NB4 (cell line): ENCODE measurements at regions not wholly inside any gene's neighbourhood (a gene's known extent, or its start where the extent isn't known, plus 50 kb on each side); places are given as distances from the start of the nearest gene placed in this dataset.

Experiments used
- DNase-seq: peaks from one replicate; pipeline ENCODE4 v3.0.0; 2010; ENCODE audit warnings: low read depth
- H3K4me3 ChIP-seq: one replicate; pipeline ENCODE4 v1.5.1; 2011; ENCODE audit warnings: mild to moderate bottlenecking, low read depth, low read length, moderate library complexity
- CTCF ChIP-seq: IDR thresholded peaks from one replicate; pipeline ENCODE4 v1.5.1; 2012; ENCODE audit warnings: low read depth, low read length
- MAX ChIP-seq: IDR thresholded peaks from 2 replicates; pipeline ENCODE4 v1.6.1; 2011; ENCODE audit warnings: low read depth, low read length
- MYC ChIP-seq: IDR thresholded peaks from 2 replicates; pipeline ENCODE4 v1.6.1; 2011; ENCODE audit warnings: low read depth, low read length
- POLR2A ChIP-seq: IDR thresholded peaks from 2 replicates; pipeline ENCODE4 v1.6.1; 2011; ENCODE audit warnings: mild to moderate bottlenecking; ENCODE audit not compliant: insufficient read length; ENCODE audit errors: extremely low read depth

DNA sequence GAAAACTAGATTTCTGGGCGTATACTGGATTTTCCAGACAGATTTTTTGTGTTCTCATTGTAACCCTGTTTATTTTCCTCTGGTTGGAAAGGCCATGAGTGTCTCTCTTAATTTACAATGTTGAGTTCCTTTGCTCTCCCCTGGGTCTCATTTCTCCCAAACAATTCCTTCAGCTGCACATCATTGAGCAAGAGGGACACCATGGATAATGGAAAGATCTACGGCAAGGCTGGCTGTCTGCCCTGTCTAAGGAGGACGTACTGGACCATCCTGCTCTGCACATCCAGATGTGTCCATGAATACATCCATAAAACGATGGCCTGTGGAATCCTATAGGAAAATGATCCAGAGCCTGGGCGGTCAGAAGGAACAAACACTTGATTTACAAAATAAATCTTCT lies 258.1 kb upstream of the MCTP2 start:
- no peak for TF ChIP-seq POLR2A
- no peak for TF ChIP-seq MYC
- TF ChIP-seq CTCF: no peak
- TF ChIP-seq MAX: no peak
- H3K4me3 ChIP-seq: no peak overlapping the region
- no peak for DNase-seq

GRCh38 chr15:93968773-93969172 lies 262.6 kb upstream of the MCTP2 start:
- H3K4me3 ChIP-seq: no peak overlapping the region
- no peak for DNase-seq
- TF ChIP-seq MYC (no peak), POLR2A (no peak), MAX (no peak), CTCF (no peak)

DNA sequence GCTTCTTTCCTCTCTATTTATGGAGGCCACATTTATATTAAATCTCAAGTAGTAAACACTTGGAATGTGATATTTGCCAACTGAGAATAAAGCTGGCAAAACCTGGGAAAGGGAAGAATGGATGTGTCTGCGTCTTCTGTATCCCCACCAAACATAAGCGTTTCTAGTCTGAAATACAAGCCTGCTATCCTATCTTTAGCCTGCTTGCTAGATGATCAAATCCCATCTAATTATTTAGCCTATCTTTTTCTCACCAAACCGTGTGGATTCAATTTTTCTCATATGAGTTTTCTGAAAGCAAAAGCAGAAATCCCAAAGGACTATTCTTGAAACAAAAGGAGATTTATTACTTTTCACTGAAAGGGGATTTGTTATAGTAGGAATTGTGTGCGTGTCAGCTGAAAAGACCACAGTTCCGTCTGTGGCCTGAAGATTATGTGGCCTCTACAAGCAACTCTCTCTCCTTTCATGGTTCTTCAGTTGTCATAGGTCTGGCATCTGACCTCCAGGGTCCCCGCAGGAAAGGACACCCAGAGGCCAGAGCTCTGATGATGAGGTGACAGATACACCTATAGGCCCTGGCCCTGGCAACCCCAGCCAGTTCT lies 266.0 kb upstream of the MCTP2 start:
- TF ChIP-seq CTCF (no peak), POLR2A (no peak), MYC (no peak), MAX (no peak)
- no peak overlapping the region for H3K4me3 ChIP-seq
- DNase-seq: no peak

DNA sequence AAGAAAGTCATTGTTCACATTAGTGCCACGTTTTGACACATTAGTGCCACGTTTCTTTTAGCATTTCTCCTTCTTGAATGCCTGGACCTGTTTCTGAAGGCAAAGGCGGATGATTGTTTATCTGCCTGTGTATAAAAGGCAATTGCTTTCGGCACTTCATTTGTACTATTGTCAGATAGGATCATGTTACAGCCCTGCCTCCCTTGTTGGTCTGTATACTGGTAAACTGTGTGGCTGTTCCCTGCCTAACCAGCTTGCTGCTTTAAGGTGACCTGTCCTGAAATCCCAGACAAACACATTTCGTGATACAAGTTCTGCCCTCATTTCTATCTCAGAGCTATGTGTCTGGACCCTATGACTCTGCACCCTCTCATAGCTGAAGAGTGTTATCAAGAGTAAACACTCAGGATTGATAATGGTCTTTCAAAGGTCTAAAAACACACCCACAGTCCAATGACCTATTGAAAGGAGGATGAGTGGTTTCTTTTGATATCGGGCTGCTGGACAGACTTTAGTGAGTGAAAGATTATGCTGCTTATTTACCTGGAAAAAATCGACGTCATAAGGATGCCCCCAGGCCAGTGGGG lies 276.3 kb upstream of the MCTP2 start:
- no peak for DNase-seq
- no peak overlapping the region for H3K4me3 ChIP-seq
- TF ChIP-seq MYC (no peak), POLR2A (no peak), MAX (no peak), CTCF (no peak)

DNA sequence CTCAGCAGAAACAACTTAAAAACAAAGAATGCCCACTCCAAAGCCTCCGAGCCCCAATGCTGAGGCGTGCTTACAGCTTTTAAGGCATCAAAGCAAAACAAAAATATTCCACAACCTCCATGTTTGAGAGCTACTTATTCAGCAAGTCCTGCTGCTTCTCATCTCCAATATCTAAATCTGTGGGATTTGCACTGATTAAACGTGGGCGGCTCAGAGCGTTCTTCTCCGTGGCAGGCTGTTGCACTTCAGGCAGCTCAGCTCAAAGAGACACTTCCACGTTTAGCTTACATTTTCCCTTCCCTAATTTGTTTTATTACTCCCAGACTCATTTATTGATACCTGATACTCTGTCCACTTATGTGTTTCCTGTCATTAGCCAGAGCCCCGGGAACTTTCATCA lies 282.6 kb upstream of the MCTP2 start:
- TF ChIP-seq POLR2A (no peak), CTCF (no peak), MAX (no peak), MYC (no peak)
- no peak overlapping the region for H3K4me3 ChIP-seq
- DNase-seq: no peak
